HG02840 (cell line): ENCODE measurements at regions not wholly inside any gene's neighbourhood (a gene's known extent, or its start where the extent isn't known, plus 50 kb on each side); places are given as distances from the start of the nearest gene placed in this dataset.

ENCODE experiments used
- ATAC-seq: cut with Tn5 transposase; IDR thresholded peaks from one replicate; pipeline ENCODE4 v1.9.1; 2021; ENCODE audit warnings: mild to moderate bottlenecking, moderate library complexity, moderate number of reproducible peaks; ENCODE audit not compliant: unreplicated experiment, low FRiP score

DNA sequence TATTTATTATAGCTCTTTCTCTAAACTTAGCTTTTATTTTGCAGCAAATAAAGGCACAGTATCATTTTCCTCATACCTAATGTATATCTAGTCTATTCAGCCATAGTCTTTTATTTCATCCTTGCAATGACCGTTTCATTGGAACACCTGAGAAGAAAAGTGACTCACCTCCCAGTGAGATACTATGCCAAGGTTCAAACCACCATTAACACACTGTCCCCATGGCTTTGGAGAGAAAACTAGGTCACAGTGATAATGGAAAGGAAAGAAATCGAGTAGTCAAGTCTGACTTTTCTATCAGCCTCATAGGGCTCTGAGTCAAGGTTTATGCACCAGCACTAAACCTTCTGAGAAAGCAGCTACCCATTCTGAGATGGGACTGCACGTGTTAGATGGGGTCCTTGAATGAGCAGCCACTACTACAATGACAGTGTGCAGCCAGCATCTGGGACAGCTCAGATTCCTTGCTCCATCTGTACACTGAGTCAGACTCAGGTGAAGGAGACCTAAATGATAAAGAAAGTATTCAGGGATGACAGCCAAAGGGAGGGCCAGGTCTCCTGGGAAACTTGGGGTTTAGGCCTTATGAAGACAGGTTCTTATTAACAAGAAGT is 971.1 kb upstream of the ACVR2A start:
- no peak for ATAC-seq

DNA sequence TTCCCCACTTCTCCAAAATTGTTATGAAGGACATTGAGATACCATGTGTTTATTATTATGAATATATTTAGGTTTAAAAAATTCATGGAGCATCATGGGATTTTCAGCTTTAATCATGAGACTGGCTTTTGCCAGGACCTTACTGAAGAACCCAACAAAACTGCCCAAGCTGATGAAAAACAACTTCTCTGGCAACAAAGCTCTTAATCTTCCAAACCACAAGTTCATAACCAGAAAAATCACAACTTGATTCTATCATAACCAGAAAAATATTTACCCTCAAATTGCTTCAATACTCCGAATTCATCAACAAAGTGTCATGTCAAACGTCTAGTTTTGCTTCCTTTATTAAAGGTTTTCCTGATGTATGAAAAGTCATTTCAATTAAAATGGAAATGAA is 971.8 kb upstream of the ACVR2A start:
- no peak for ATAC-seq

DNA sequence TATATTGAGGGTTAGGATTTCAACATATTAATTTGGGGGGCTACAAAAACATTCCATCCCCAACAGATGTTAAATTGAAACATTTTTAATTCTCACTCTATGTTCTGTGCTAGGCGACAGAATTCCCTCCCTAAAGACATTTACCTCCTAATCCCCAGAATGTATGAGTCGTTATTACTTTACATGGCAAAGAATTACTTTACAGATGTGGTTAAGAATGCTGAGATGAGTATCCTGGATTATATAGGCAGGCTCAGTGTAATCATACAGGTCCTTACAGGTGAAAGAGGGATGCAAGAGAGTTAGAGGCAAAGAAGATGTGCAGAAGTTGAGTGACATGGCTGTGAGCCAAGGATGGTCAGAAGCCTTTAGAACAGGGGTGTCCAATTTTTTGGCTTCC is 974.1 kb upstream of the ACVR2A start:
- ATAC-seq: no peak

DNA sequence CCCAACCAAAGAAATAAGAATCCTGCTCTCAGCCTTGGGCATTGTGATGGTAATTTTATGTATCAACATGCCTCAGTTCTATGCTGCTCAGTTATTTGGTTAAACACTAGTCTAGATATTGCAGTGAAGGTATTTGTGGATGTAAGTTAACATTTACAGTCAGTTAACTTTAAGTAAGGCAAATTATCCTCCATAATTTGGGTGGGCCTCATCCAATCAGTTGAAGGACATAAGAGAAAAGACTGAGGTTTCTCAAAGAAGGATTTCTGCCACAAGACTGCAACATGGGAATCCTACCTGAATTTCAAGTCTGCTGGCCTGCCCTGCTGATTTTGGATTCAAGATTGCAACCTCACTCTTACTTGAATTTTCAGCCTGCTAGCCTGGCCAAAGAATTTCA is 975.5 kb upstream of the ACVR2A start:
- no peak for ATAC-seq

DNA sequence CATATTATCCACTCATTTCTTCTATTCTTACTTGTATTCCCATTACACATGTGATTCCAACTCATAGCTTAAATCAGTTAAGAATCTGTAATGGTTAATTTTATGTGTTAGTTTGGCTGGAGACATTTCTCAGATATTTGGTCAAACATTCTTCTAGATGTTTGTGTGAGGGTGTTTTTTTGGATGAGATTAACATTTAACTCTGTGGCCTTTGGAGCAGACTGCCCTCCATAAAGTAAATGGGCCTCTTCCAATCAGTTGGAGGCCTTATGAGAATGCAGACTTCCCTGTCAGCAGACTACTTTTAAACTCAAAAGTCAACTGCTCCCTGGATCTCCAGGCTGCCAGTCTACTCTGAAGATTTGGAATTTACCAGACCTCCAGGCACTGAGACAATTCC is 976.8 kb upstream of the ACVR2A start:
- no peak for ATAC-seq

DNA sequence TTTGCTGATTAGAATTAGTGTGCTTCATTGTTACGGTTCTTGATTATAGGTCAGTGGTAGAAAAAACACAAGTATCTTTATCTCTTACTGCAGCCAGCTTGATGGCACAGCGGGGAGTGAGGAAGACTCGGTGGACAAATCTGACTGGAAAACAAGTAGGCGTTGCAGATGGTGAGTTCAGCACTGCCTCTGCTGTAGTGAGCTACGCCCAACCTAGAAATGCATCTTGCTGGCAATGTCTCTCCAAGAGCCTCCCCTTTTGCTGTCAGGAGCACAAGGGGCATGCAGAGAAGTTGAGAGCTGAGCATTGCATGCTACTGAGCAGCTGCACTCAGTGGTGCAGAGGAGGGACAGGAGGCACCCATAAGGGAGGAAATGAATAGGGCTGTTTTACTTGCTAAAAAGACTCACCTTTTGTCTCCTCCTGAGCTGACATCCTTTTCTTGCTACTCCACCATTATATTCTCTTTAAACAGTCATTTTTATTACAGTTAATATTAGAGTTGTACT is 977.3 kb upstream of the ACVR2A start:
- no peak for ATAC-seq

DNA sequence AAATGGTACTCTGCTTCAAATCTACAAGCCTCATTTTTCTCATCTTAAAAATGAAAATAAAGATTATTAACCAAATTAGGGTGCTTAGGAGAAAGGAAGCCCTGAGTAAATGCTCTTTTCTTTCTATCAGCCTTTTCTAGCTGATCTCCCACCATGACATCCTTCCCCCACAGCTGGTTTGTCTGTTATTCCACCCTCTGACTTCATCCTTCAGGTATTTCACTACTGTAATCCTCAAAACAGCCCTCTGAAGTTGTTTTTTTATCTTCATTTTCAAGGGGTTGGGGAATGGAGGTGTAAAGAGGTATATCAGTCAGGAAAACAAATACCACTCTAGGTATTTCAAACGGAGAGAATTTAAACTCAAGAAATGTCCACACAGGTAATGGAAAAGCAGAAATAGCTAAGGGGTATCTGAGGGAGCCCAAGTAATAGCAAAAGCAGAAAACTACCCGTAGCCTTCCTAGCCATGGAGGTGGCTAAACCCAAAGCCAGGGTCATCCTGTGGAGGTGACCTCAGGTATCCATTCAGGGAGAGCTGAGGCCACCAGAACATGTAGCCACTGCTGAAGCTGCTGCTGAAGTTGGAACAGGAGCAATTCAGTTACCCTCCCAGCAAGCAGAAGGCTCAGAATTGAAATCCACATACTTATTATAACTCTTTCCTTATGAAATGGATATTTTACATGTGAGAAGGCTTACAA is 990.9 kb upstream of the ACVR2A start:
- no peak for ATAC-seq

DNA sequence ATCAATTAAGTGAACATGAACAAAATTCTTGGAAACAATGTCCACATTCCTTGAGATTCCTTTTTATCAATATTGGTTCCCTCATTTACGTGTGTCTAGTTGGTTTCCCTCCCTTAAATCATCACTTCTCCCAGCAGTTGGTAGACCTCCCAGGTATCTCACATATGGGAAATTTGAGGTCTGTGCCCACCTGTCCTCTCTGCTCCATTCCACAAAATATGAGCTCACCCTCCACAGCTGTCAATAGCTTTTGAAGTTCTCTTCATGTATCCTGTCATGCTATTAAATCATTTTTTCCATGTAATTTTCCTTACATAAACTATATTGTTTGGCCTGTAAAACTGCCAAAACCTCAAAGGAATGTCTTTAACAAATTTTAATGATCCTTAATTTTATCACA is 992.2 kb upstream of the ACVR2A start:
- no peak for ATAC-seq

DNA sequence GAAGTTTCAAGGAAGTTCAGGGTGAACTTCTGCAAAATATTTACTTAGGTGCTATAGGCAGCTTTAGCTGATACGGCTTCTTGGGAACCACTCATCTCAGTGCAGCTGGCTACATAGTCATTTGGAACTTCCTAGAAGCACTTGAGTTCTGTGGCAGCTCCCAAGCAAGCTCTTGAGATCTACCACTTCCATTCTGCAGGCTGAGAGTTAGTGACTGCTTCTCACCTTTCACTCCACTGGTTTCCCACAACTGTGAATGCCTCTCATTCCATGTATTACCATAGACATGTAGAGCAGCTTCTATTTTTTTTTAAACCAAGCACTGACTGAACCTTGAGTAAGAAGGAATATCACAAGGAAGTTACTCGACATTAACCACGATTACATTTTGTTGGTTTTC is 994.1 kb upstream of the ACVR2A start:
- ATAC-seq: no peak

DNA sequence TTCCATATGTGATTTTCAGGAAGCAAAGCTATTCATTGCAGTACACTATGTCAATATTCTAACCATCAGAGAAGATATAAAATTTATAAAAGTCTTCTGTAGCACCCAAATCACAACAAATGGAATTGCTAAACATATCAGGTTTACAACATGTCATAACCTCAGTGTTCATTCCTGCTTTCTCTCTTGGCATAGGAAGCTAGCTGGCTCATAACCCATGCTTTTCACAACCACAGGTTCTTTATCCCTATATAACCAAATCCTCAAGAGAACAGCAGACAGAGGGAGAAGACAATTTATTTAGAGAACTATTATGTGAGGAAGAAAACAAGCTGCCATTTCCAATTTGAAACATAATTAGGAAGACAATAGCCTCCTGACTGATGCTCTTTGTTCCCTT is 997.0 kb upstream of the ACVR2A start:
- no peak for ATAC-seq

DNA sequence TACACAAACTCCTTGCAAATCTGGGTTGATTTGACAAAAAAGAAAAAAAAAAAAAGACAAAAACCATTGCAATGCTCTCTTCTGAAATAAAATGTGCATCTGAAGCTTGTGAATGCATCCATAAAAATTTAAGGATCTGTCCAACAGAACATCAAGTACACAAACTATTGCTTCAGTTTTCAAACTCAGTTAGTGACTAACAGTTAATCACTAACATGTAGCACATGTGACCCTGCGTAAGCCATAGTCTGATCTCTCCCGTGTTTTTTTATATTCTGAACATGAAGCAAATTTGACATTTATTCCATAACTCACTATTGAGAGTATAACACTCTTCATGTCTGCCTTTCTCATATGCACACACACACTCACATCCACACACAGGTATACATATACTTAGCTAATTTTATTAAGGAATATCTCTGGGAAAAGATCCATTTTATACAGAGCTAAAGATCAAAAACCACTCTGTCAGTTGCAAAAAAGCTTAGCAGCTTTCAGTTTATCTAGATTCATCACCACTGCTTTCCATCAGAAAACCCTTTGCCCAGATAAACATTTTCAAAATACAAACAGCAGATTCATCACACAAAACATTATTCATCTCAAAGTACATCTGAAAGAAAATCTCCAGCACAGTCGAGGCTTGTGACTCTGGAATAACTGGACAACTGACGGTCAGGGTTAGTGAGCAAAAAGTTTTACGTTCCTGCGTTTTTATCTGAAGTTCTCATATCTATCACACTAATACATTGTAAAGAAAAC is 1000.4 kb upstream of the ACVR2A start:
- no peak for ATAC-seq

DNA sequence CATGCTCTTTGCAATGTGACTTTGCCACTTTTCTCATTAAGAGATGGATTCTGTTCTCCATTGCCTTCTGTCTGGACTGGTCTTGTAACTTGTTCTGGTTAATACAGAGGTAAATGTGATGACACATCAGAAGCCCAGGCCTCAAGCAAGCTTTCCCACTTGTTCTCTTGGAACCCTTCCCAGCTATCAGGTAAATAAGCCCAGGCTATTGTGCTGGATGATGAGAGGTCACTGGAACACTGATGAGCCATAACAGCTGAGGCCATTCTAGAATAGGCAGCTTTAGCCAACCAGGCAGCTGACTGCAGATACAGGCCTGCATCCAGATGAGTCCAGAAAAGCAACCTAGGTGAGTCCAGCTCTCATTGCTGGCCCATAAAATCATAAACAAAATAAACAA is 1007.0 kb upstream of the ACVR2A start:
- no peak for ATAC-seq

DNA sequence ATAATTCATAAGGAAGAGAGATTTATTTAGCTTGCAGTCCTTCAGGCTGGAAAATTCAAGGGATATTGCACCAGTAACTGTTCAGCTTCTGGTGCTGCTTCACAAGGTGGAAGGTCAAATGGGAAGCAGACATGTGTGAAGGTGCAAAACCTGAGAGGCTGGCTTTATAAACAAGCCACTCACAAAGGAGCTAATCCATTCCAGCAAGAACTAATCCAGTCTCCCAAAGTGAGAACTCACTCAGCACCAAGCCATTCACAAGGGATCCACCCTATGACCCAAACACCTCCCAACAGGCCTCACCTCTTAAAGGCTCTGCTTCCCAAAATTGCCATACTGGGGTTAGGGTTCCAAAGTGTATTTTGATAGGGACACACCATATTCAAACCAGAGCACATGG is 1018.4 kb upstream of the ACVR2A start:
- no peak for ATAC-seq

DNA sequence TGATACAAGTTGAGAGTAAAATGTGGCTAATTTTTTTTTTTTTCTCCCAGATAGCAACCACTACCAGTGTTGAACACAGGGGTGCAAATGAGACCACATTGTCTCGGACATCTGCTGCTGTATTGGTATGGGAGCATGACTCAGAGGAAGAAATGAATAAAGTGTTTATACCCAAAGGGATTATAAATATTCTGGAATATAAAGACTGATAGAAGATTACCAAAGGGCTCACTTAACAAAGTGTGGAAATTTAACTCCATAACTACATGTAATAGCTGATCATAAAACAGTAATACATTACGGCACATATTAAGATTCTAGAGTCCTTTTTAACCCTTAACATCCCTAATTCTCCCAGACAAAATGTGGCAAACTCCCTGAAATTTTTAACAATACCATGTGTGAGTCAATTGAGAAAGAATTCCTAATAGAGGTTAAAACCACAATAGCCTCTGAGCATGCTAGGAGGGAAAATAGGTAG is 1023.0 kb upstream of the ACVR2A start:
- ATAC-seq: no peak

DNA sequence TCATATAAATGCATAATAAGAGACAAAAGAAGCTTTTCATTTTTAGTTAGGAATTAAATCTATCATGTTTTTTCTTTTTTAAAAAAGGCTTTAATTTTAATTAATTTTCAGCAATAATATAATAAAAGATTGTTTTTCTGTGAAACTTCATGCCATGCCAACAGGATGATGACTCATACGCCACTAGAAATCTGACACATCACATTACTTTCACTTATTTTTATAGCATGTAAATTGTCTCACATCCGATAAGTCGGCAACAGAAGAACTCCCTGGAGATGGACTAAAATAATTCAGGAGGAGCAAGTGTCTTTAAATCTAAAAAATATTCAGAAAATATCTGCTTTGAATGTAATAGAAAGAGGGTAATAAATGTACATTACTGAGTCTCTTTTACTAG is 1024.2 kb upstream of the ACVR2A start:
- ATAC-seq: no peak

DNA sequence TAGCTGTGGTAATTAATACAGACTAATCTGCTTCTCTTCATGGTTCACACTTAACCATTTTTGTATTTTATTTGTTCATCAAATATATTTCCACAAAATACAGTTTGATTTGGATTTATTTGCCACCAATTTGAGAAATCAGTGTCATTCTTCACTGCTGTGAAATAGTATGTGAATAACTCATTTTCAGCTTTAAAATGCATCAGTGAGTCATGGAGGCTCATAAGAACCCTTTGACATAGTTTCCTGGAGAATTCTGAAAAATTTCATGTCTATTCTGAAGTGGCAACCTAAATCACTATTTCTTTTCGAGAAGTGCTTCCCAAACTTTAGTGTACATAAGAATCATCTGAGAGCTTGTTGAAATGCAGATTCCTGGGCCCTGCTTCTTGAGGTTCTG is 1026.7 kb upstream of the ACVR2A start:
- no peak for ATAC-seq

DNA sequence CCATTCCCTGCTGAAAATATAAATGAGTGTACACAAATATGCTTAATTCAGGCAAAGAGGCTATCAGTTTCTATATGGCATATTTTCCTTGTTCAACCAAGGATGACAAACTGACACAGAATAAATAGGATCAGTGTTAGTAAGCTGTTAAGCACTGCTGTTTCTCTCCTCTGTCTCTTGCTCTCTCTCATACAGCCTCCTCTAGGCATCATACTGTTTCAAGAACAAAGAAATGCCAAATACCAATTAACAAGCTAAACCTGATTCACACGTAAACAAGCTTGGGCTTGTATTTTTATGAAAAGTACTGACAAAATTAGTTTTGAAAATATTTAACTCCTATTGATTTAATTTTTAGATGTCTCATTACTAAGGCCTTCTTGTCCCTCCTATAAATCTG is 1027.2 kb upstream of the ACVR2A start:
- no peak for ATAC-seq

DNA sequence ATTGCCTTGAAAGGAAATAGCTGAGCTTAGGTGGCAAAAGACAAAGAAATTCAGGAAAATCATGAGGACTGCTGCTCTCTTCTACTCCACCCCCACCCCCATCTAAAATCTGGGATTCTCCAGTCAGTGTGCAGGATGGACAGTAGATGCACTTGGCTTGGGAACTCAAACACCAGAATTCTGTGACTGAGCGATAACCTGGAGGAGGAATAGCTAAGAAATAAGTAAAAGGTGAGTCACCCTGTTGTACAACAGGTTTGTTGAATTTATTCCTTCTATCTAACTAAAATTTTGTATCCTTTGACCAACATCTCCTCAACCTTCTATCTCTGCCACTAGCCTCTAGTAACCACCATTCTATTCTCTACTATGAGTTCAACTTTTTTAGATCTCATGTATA is 1029.9 kb upstream of the ACVR2A start:
- no peak for ATAC-seq

DNA sequence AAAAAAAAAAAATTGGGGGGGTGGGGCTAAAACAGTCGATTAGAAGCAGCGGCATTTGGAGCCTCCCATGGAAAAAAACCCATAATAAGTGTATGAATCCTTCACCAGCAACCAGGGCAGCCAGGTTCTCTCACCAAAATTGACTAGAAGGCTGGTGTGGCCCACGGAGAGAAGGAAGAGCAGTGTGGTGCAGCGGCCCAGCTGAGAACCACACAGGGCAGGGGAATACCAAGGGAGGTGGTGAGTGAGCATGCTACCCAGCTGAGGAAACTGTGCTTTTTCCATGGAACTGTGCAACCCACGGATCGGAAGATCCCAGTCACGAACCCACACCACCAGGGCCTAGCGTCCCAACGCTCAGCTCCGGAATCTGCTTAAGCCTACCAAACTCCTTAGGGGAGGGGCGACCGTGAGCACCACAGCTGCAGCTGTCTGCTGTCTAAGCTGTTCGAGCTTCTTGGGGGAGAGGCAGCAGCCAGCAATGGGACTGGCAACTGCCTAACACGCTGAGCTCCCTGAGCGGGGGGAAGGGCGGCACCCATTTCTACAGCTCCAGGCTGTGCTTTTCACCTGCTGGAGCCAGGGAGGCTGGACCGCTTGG is 1037.2 kb upstream of the ACVR2A start:
- ATAC-seq: no peak

DNA sequence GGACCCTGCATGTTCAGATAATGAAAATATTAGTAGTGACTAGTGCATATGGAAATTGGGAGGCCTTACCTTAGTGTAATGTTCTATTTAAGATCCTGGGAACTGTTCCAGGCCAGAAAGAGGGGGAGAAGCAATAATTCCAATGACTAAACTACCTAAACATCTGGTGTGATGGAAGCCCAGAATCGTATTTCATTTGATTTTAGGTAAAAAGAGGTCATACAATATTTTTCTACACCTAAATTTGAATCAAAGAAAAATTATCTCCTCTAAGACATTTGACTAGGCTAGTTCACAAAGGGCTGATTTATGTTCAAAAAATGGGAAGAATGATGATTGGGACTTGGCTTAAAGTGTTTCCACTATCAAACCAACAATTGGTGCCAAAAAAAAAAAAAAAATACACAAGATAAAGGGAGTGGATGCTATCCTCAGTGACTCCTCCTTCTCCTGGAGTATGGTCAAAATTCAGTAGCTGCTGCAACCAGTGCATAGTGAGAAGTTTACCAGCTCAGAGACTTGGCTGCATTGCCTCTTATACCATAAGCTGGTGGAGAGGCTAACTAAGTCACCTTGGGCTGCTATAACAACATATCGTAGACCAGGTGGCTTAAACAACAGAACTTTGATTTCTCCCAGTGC is 1038.3 kb upstream of the ACVR2A start:
- no peak for ATAC-seq

DNA sequence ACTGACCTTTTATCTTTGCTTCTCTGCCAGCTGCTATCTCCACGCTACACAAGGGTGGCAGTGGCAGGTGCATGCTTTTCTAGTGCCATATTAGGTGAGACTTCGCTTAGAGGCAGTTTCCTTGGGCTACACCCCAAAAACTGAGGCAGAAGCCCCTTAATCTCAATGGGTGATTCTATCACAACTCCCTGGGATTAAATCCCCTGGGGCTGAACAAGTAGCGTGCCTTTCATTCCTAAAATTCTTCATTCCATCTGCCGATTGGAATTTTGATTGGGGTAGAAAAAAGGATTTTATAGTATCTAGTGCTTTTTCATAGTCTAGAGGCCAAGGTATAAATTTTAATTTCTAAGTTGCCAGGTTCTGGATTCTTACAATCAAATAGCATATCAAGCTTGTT is 1040.5 kb upstream of the ACVR2A start:
- ATAC-seq: no peak
